Vagina (tissue), 2 donors: ENCODE measurements at regions not wholly inside any gene's neighbourhood (a gene's known extent, or its start where the extent isn't known, plus 50 kb on each side); places are given as distances from the start of the nearest gene placed in this dataset.

Source experiments
- DNase-seq, 2 donors: peaks; one replicate each; pipeline ENCODE4 v3.0.0-alpha.2; 2017; ENCODE audit errors: extremely low spot score in 2 of 2
- H3K27ac ChIP-seq: fragments of 200-600 bp; sonication (generic); one replicate; pipeline ENCODE4 v1.5.1; 2019
- H3K27me3 ChIP-seq: fragments of 200-600 bp; sonication (generic); one replicate; pipeline ENCODE4 v1.5.1; 2019
- H3K36me3 ChIP-seq, 2 donors: fragments of 200-600 bp; sonication (generic); one replicate each; pipeline ENCODE4 v1.5.1; 2017 to 2019
- H3K4me1 ChIP-seq: fragments of 200-600 bp; sonication (generic); one replicate; pipeline ENCODE4 v1.5.1; 2019
- H3K4me3 ChIP-seq, 2 donors: fragments of 200-600 bp; sonication (generic); 1 replicate in 1 of 2; 2 replicates in 1 of 2; pipeline ENCODE4 v1.5.1; 2016 to 2019
- H3K9me3 ChIP-seq: fragments of 200-600 bp; sonication (generic); one replicate; pipeline ENCODE4 v1.5.1; 2019
- POLR2A ChIP-seq, 2 donors: fragments of 450-650 bp; IDR thresholded peaks; one replicate each; pipeline ENCODE4 v1.6.1; 2017; ENCODE audit warnings: antibody characterized with exemption in 2 of 2, mild to moderate bottlenecking in 2 of 2, moderate library complexity in 2 of 2
- POLR2AphosphoS5 ChIP-seq, 2 donors: sonication (generic); formaldehyde crosslinking; IDR thresholded peaks; one replicate each; pipeline ENCODE4 v1.9.0; 2017; ENCODE audit warnings: antibody characterized with exemption in 2 of 2, mild to moderate bottlenecking in 2 of 2, low read depth in 1 of 2; ENCODE audit not compliant: insufficient read depth in 1 of 2
- intact Hi-C: fragments of 100-400 bp; cut with DNase I; formaldehyde crosslinking; loops from one replicate; pipeline ENCODE4 v1.15.1; 2023
- TF ChIP-seq, protein P1 (sequence below), 3 experiments: fragments of 450-650 bp in 2 of 3; fragments of 200-600 bp in 1 of 3; sonication (generic) in 1 of 3; IDR thresholded peaks; one replicate each; pipeline ENCODE4 v1.5.1; 2017 to 2019; ENCODE audit warnings: antibody characterized with exemption in 3 of 3, mild to moderate bottlenecking in 2 of 3, moderate library complexity in 2 of 3

DNA sequence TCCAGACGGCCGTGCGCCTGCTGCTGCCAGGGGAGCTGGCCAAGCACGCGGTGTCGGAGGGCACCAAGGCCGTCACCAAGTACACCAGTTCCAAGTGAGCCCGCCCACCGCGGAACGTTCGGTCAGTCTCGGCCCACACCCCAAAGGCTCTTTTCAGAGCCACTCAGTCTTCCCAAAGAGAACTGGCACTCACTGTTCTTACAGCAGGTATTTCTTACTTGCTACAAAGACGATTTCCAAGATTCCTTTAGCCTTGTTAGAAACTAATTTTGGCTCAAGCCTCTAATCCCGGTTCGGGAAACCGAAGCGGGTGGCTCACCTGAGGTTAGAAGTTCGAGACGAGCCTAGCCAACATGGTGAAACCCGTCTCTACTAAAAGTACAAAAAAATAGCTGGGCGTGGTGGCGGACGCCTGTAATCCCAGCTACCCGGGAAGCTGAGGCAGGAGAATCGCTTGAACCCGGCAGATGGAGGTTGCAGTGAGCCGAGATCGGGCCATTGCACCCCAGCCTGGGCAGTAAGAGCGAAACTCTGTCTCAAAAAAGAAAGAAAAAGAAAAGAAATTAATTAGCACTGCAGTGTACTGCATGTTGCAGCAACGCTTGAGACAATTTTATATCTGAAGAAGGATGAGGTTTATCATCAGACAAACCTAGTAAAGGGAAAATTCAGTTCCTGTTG, 73.1 kb downstream of the OR2B2 start:
- no peaks in the 10 kb centered on the region for H3K36me3 ChIP-seq
- intact Hi-C loops, result loop anchor here (10.0 kb wide), 1 partner anchor 1284 kb away; no protein-coding TSS in a partner anchor
- no peaks in the 10 kb centered on the region for H3K9me3 ChIP-seq
- H3K4me1 ChIP-seq, result peaks cover 32% of the 10 kb centered on the region
- no peak for DNase-seq
- H3K4me3 ChIP-seq, result peak overlapping the region; percentile 69 to 84
- no peaks in the 10 kb centered on the region for H3K27me3 ChIP-seq
- peak overlapping the region; percentile 93 for H3K27ac ChIP-seq
- TF ChIP-seq POLR2AphosphoS5 (IDR thresholded peaks at IDR 0.05; ENCODE audit: insufficient read depth in 1 of 2, low read depth in 1 of 2) (no peak), POLR2A (IDR thresholded peaks at IDR 0.05) (no peak)
- TF ChIP-seq, protein P1, sequence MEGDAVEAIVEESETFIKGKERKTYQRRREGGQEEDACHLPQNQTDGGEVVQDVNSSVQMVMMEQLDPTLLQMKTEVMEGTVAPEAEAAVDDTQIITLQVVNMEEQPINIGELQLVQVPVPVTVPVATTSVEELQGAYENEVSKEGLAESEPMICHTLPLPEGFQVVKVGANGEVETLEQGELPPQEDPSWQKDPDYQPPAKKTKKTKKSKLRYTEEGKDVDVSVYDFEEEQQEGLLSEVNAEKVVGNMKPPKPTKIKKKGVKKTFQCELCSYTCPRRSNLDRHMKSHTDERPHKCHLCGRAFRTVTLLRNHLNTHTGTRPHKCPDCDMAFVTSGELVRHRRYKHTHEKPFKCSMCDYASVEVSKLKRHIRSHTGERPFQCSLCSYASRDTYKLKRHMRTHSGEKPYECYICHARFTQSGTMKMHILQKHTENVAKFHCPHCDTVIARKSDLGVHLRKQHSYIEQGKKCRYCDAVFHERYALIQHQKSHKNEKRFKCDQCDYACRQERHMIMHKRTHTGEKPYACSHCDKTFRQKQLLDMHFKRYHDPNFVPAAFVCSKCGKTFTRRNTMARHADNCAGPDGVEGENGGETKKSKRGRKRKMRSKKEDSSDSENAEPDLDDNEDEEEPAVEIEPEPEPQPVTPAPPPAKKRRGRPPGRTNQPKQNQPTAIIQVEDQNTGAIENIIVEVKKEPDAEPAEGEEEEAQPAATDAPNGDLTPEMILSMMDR (IDR thresholded peaks at IDR 0.05), result no peak

DNA sequence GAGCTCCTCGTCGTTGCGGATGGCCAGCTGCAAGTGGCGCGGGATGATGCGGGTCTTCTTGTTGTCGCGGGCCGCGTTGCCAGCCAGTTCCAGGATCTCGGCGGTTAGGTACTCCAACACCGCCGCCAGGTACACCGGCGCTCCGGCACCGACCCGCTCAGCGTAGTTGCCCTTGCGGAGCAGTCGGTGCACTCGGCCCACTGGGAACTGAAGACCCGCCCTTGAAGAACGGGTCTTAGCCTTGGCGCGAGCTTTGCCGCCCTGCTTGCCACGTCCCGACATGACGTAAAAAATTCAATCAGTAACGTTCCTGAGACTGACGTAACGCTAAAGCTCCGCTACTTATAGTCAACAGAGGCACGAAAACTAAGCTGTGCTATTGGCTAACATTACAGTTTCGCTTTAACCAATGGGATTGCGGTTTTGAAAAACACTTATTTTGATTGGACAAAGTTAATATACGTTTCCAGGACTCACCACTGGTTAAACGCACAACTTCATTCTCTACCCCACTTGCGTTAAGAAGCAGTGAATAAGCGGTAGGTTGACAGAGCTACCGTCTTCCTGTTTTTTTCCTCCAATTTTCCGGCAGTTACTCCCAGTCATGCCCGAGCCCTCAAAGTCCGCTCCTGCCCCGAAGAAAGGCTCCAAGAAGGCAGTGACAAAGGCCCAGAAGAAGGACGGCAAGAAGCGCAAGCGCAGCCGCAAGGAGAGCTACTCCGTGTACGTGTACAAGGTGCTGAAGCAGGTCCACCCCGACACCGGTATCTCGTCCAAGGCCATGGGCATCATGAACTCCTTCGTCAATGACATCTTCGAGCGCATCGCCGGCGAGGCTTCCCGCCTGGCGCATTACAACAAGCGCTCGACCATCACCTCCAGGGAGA, 73.9 kb downstream of the OR2B2 start:
- intact Hi-C loops, result loop anchor here (10.0 kb wide), 1 partner anchor 1284 kb away; no protein-coding TSS in a partner anchor
- peak overlapping the region; percentile 93 for H3K27ac ChIP-seq
- DNase-seq, result peak in 1 of 2 donors; percentile 97
- no peaks in the 10 kb centered on the region for H3K27me3 ChIP-seq
- TF ChIP-seq, protein P1 (IDR thresholded peaks at IDR 0.05), result peak in 1 of 3 experiments; percentile 32
- TF ChIP-seq POLR2A (IDR thresholded peaks at IDR 0.05) (peak; percentile 52 to 89), POLR2AphosphoS5 (IDR thresholded peaks at IDR 0.05; ENCODE audit: insufficient read depth in 1 of 2, low read depth in 1 of 2) (peak; percentile 95 to 99)
- H3K36me3 ChIP-seq, result no peaks in the 10 kb centered on the region
- H3K4me3 ChIP-seq, result peak overlapping the region; percentile 69 to 84
- peaks cover 32% of the 10 kb centered on the region for H3K4me1 ChIP-seq
- H3K9me3 ChIP-seq, result no peaks in the 10 kb centered on the region

DNA sequence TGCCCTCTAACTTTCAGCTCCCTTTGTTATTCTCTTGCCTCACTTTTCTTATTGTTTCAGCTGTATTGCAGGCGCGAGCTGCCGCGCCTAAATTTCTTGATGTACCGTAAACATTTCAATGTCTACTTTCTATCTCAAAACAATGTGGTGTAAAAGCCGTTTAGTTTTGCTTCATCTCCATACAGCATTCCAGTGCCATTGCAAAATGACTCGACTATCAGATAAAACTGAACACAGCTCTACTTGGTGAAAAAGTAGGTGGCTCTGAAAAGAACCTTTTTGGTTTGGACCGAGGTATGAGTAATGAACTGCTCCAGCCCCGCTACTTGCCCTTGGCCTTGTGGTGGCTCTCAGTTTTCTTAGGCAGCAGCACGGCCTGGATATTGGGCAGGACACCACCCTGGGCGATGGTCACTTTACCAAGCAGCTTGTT, 74.6 kb downstream of the OR2B2 start:
- Histone ChIP-seq H3K4me3 (peak overlapping the region; percentile 69 to 84), H3K4me1 (peaks cover 32% of the 10 kb centered on the region), H3K9me3 (no peaks in the 10 kb centered on the region), H3K27me3 (no peaks in the 10 kb centered on the region), H3K27ac (peak overlapping the region; percentile 93), H3K36me3 (no peaks in the 10 kb centered on the region)
- no peak for DNase-seq
- intact Hi-C loops, result loop anchor here (10.0 kb wide), 1 partner anchor 1283 kb away; no protein-coding TSS in a partner anchor
- TF ChIP-seq, protein P1 (IDR thresholded peaks at IDR 0.05), result no peak
- TF ChIP-seq POLR2A (IDR thresholded peaks at IDR 0.05) (no peak), POLR2AphosphoS5 (IDR thresholded peaks at IDR 0.05; ENCODE audit: insufficient read depth in 1 of 2, low read depth in 1 of 2) (no peak)

DNA sequence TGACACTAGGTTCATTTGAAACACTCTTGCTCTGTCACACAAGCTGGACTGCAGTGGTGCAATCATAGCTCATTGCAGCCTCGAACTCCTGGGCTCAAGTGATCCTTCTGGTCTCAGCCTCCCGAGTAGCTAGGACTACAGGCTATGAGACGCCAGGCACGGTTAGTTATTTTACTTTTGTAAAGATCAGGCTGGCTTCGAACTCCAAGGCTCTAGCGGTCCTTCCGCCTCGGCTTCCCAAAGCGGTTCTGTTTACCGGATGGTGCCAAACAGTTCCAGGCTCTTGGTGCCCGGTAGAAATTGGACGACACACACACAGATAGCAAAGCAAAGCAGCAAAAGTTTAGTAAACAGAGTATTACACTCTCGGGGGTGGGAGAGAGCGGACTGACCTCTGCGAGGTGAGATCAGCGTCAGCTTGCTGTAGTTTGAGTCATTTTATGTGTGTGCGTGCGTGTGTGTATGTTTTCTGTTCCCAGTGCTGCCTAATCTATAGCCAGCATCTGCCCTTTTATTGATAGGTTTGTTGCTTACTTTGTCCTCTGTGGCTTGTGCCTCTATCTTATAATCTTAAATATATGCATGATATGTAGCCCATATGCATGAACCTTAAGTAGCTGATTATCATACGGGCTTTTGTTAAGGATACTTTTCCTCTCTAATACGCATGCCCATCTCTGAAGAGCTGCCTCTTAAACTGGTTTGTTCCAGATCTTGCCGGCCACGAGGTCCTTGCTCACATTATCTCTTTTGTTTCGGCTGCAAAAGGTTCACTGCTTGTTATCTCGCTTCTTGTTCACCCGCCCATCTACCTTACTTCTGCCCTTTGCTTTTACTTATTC, 75.2 kb downstream of the OR2B2 start:
- H3K4me1 ChIP-seq, result peaks cover 32% of the 10 kb centered on the region
- H3K4me3 ChIP-seq, result peak overlapping the region; percentile 69 to 84
- no peaks in the 10 kb centered on the region for H3K36me3 ChIP-seq
- peak overlapping the region; percentile 93 for H3K27ac ChIP-seq
- intact Hi-C loops, result loop anchor here (10.0 kb wide), 1 partner anchor 1282 kb away; no protein-coding TSS in a partner anchor
- no peaks in the 10 kb centered on the region for H3K27me3 ChIP-seq
- H3K9me3 ChIP-seq, result no peaks in the 10 kb centered on the region
- no peak for DNase-seq
- peak in 1 of 2 donors; percentile 84 for TF ChIP-seq POLR2AphosphoS5 (IDR thresholded peaks at IDR 0.05; ENCODE audit: insufficient read depth in 1 of 2, low read depth in 1 of 2)
- TF ChIP-seq, protein P1 (IDR thresholded peaks at IDR 0.05), result no peak
- TF ChIP-seq POLR2A (IDR thresholded peaks at IDR 0.05), result peak in 1 of 2 donors; percentile 44
